IMR-90 (cell line): ENCODE measurements at regions not wholly inside any gene's neighbourhood (a gene's known extent, or its start where the extent isn't known, plus 50 kb on each side); places are given as distances from the start of the nearest gene placed in this dataset.

Source experiments
- POLR2A ChIP-seq: IDR thresholded peaks from 2 replicates; pipeline ENCODE4 v1.6.1; 2012; ENCODE audit warnings: mild to moderate bottlenecking, low read depth, low read length
- TF ChIP-seq, protein P1 (sequence below): conservative IDR thresholded peaks from 2 replicates; pipeline ENCODE4 v1.5.1; 2012; ENCODE audit warnings: mild to moderate bottlenecking, low read depth, low read length, improper control_type of control experiment
- TF ChIP-seq, protein P2 (sequence below): fragments of 150-350 bp; IDR thresholded peaks from 2 replicates; pipeline ENCODE4 v1.6.1; 2017; ENCODE audit warnings: mild to moderate bottlenecking, antibody characterized with exemption, low read length, low read depth

- TF ChIP-seq, protein P1, sequence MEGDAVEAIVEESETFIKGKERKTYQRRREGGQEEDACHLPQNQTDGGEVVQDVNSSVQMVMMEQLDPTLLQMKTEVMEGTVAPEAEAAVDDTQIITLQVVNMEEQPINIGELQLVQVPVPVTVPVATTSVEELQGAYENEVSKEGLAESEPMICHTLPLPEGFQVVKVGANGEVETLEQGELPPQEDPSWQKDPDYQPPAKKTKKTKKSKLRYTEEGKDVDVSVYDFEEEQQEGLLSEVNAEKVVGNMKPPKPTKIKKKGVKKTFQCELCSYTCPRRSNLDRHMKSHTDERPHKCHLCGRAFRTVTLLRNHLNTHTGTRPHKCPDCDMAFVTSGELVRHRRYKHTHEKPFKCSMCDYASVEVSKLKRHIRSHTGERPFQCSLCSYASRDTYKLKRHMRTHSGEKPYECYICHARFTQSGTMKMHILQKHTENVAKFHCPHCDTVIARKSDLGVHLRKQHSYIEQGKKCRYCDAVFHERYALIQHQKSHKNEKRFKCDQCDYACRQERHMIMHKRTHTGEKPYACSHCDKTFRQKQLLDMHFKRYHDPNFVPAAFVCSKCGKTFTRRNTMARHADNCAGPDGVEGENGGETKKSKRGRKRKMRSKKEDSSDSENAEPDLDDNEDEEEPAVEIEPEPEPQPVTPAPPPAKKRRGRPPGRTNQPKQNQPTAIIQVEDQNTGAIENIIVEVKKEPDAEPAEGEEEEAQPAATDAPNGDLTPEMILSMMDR = no peak
- no peak for TF ChIP-seq POLR2A
- TF ChIP-seq, protein P2, sequence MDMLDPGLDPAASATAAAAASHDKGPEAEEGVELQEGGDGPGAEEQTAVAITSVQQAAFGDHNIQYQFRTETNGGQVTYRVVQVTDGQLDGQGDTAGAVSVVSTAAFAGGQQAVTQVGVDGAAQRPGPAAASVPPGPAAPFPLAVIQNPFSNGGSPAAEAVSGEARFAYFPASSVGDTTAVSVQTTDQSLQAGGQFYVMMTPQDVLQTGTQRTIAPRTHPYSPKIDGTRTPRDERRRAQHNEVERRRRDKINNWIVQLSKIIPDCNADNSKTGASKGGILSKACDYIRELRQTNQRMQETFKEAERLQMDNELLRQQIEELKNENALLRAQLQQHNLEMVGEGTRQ = no peak
These were observed 191.7 kb downstream of the ARL4A start for GRCh38 chr7:12879139-12879538.
